WERI-Rb-1 (cell line): ENCODE measurements at regions not wholly inside any gene's neighbourhood (a gene's known extent, or its start where the extent isn't known, plus 50 kb on each side); places are given as distances from the start of the nearest gene placed in this dataset.
"Not testable (repeated sequence)": the region's sequence is repeated elsewhere in the genome, so short reads cannot be mapped to it uniquely, and the experiment has no call there.

Source experiments
- DNase-seq: peaks from one replicate; pipeline ENCODE4 v3.0.0-alpha.2; 2020
- H3K27ac ChIP-seq: fragments of 250-450 bp; sonication (Bioruptor Pico); 2 replicates; pipeline ENCODE4 v1.5.1; 2020; ENCODE audit warnings: mild to moderate bottlenecking, moderate library complexity
- H3K27me3 ChIP-seq: fragments of 250-450 bp; sonication (Bioruptor Pico); 2 replicates; pipeline ENCODE4 v1.5.1; 2021; ENCODE audit warnings: mild to moderate bottlenecking, low read depth, moderate library complexity; ENCODE audit not compliant: insufficient read depth, severe bottlenecking
- H3K36me3 ChIP-seq: fragments of 250-450 bp; sonication (Bioruptor Pico); 2 replicates; pipeline ENCODE4 v1.5.1; 2020; ENCODE audit warnings: mild to moderate bottlenecking, moderate library complexity
- H3K4me3 ChIP-seq: 2 replicates; pipeline ENCODE4 v1.5.1; 2011; ENCODE audit warnings: low read depth, mild to moderate bottlenecking, control low read depth, low read length
- H3K9me3 ChIP-seq: fragments of 250-450 bp; sonication (Bioruptor Pico); 2 replicates; pipeline ENCODE4 v1.5.1; 2021; ENCODE audit warnings: mild to moderate bottlenecking, moderate library complexity; ENCODE audit not compliant: severe bottlenecking
- TF ChIP-seq, protein P1 (sequence below): IDR thresholded peaks from 2 replicates; pipeline ENCODE4 v1.5.1; 2011; ENCODE audit warnings: low read depth, mild to moderate bottlenecking, control low read depth, inconsistent platforms, low read length

DNA sequence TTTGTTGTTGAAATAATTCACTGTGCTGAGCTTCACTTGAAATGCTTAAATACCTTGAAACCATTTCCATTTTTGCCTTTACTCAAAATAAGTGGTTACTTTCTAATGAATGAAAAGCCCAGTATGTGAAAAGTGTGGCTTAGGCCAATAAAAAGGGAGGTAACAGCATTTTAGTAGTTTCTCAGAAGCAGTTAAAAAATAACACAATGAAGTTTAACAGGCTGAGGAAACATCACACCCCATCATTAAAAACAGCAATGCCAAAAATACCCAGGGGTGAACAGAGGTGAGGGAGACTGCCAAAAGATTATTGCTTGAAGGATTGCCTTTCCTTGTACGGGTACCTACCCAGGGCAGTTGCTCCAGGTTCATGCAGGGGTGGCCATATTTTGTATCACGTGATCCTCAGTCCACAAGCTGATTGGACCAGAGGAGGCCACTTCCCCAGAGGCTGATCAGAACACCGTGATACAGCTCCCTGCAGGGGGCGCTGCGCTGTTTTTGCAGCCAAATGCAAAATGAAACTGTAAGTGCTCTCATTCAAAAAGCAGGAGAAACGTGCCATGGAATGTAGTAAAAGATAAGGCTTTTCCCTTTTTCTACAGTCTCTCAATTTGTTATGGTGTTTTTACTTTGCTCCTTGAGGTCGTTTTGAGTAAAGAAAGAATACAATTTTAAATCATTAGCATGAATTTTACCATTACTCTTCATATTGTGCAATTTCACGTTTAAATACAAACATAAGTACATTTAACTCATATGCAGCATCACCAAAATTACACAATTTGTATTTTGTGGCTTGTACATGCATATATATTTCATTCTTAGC lies 70.2 kb upstream of the SH3BP4 start:
- TF ChIP-seq, protein P1, sequence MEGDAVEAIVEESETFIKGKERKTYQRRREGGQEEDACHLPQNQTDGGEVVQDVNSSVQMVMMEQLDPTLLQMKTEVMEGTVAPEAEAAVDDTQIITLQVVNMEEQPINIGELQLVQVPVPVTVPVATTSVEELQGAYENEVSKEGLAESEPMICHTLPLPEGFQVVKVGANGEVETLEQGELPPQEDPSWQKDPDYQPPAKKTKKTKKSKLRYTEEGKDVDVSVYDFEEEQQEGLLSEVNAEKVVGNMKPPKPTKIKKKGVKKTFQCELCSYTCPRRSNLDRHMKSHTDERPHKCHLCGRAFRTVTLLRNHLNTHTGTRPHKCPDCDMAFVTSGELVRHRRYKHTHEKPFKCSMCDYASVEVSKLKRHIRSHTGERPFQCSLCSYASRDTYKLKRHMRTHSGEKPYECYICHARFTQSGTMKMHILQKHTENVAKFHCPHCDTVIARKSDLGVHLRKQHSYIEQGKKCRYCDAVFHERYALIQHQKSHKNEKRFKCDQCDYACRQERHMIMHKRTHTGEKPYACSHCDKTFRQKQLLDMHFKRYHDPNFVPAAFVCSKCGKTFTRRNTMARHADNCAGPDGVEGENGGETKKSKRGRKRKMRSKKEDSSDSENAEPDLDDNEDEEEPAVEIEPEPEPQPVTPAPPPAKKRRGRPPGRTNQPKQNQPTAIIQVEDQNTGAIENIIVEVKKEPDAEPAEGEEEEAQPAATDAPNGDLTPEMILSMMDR = peak; percentile 59
- peaks cover 2% of the 10 kb centered on the region for H3K9me3 ChIP-seq
- H3K27ac ChIP-seq = no peak overlapping the region
- H3K36me3 ChIP-seq = no peaks in the 10 kb centered on the region
- DNase-seq = peak; percentile 60
- no peak overlapping the region for H3K4me3 ChIP-seq
- H3K27me3 ChIP-seq = no peaks in the 10 kb centered on the region

DNA sequence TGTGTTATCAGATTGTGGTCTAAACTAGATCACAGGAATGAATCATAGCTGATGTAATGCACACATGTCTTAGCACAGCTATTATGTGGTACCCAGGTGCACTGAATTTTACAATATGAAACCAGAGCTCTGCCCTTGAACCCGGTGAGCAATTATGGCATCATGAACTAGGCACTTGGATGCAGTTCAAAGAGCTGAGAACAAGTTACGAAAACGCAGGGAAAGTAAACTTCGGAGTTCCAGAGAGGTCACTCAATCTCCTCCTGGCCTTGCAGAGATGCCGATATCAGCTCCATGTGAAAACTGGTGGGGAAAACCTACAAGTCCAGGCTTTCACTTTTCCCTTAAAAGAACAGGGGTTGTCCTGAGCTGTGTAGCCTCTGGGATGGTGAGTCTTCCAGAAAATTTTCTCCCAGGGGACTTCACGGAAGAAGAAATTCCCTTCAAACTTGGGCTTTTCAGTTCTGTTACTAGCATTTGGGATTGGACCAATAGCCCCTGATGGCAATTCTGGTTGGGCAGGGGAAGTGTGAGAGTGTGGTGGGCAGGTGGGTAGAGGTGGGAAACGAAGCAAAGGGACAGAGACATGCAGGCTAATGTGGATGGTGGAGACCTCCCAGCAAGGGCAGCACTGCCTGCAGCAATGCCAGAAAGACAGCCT lies 71.1 kb upstream of the SH3BP4 start:
- H3K4me3 ChIP-seq = no peak overlapping the region
- TF ChIP-seq, protein P1 = no peak
- no peak for DNase-seq
- no peak overlapping the region for H3K27ac ChIP-seq
- peaks cover 8% of the 10 kb centered on the region for H3K9me3 ChIP-seq
- no peaks in the 10 kb centered on the region for H3K27me3 ChIP-seq
- no peaks in the 10 kb centered on the region for H3K36me3 ChIP-seq

DNA sequence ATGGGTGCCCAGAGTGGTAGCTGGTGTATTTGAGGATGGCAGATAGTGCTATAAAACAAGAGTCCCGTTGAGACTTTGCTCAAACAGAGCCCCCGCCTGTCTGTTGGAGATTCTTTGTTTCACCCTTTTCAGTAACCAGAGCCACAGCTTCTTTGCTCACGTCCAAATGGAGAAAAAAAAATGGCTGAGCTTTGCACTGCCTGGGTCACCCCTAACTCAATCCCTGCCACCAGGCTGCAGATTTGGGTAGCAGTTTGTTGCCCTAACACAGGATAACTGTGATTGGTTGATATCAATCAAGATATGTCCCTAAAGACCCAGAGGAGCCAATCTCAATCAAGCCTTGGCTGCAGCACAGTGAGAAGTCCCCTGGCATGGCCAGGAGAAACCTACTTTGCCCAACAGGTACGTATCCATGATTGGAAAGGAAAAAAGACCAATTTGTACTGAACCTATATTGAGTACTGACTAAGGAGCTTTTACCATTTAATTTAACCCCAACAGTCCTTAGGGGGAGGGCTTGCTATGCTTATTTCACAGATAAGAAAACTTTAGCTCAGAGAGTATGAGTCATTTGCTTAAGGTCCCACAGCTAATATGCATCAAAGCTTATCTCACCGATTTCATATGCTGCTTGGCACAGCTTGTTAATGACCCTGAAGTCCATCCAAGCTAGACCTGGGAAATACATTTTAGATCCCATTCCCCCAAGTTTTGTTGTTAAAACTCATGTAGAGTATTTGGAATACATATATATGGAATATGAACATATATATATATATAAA lies 72.0 kb upstream of the SH3BP4 start:
- no peak overlapping the region for H3K27ac ChIP-seq
- no peak for DNase-seq

DNA sequence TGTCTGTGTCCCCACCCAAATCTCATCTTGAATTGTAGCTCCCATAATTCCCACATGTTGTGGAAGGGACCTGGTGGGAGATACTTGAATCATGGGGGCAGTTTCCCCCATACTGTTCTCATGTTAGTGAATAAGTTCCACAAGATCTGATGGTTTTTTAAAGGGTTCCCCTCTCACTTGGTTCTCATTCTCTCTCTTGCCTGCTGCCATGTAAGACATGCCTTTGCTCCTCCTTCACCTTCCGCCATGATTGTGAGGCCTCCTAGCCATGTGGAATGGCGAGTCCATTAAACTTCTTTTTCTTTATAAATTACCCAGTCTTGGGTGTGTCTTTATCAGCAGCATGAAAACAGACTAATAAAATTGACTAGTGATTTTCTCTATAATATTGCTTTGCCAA lies 75.2 kb upstream of the SH3BP4 start:
- not testable (repeated sequence) for DNase-seq, H3K36me3 ChIP-seq
- H3K9me3 ChIP-seq = peaks cover 14% of the 10 kb centered on the region

More for the DNA sequence above, 72.0 kb upstream of the SH3BP4 start:
- peaks cover 8% of the 10 kb centered on the region for H3K9me3 ChIP-seq
- H3K27me3 ChIP-seq = no peaks in the 10 kb centered on the region
- no peak overlapping the region for H3K4me3 ChIP-seq
- TF ChIP-seq, protein P1 = no peak
- no peaks in the 10 kb centered on the region for H3K36me3 ChIP-seq

DNA sequence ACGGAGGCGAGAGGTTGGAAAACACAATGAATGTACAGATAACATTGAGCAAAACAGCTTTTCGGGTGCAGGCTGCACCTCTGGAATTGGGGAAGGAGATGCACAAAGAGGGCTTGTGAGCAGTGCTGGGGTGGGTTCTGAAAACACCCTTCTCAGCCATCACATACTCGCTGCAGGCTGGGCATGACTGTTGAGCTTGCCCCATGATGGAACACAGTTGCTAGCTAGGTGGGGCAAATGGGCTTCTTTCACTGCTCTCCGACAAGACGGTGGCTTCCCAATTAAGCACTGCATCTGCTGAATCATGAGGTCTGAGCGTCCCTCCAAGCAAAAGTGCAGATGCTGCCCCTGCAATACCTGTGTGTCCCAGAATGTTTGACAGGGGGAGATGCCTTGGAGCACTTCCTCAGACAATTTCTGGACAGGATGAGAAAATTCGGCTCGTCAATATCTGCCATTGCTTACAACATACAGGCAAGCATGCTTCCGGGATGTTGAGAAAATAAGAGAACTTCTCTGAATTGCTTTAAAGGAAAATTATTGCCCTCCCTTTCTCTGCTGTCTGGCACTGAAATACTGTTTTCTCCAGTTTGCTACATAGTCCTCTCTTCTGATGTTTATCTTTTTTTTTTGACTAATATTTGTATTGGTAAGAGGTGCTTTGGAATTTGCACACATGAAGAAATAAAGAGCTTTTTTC lies 77.3 kb upstream of the SH3BP4 start:
- Histone ChIP-seq H3K9me3 (peaks cover 14% of the 10 kb centered on the region), H3K36me3 (no peaks in the 10 kb centered on the region), H3K4me3 (no peak overlapping the region), H3K27ac (no peak overlapping the region), H3K27me3 (no peaks in the 10 kb centered on the region)
- no peak for DNase-seq
- TF ChIP-seq, protein P1 = no peak

More for the DNA sequence above, 75.2 kb upstream of the SH3BP4 start:
- H3K27ac ChIP-seq, H3K27me3 ChIP-seq, H3K4me3 ChIP-seq: not testable (repeated sequence)
